Kidney epithelial cell (primary cell): ENCODE measurements at regions not wholly inside any gene's neighbourhood (a gene's known extent, or its start where the extent isn't known, plus 50 kb on each side); places are given as distances from the start of the nearest gene placed in this dataset.

Experiments
- DNase-seq: peaks from one replicate; pipeline ENCODE4 v3.0.0-alpha.2; 2010; ENCODE audit warnings: low read depth
- H3K27me3 ChIP-seq: 2 replicates; pipeline ENCODE4 v1.6.0; 2011; ENCODE audit warnings: low read length; ENCODE audit not compliant: control insufficient read depth, insufficient read depth
- H3K36me3 ChIP-seq: 2 replicates; pipeline ENCODE4 v1.5.1; 2011; ENCODE audit warnings: low read length; ENCODE audit not compliant: control insufficient read depth, insufficient read depth
- H3K4me3 ChIP-seq: 2 replicates; pipeline ENCODE4 v1.5.1; 2011; ENCODE audit warnings: low read depth, mild to moderate bottlenecking, control low read depth, low read length
- CTCF ChIP-seq: IDR thresholded peaks from 2 replicates; pipeline ENCODE4 v1.5.1; 2011; ENCODE audit warnings: mild to moderate bottlenecking, moderate library complexity, low read length, control low read depth, inconsistent platforms; ENCODE audit not compliant: insufficient read depth, poor library complexity, severe bottlenecking

GRCh38 chr5:2266641-2267240 is 384.0 kb upstream of the IRX4 start:
- no peak for TF ChIP-seq CTCF
- no peak for DNase-seq
- Histone ChIP-seq H3K27me3 (no peaks in the 10 kb centered on the region), H3K36me3 (no peaks in the 10 kb centered on the region), H3K4me3 (no peak overlapping the region)

GRCh38 chr5:2265341-2265740 is 382.6 kb upstream of the IRX4 start:
- H3K27me3 ChIP-seq = no peaks in the 10 kb centered on the region
- no peak for TF ChIP-seq CTCF
- no peaks in the 10 kb centered on the region for H3K36me3 ChIP-seq
- no peak overlapping the region for H3K4me3 ChIP-seq
- DNase-seq = no peak

- Histone ChIP-seq H3K4me3 (no peak overlapping the region), H3K27me3 (no peaks in the 10 kb centered on the region), H3K36me3 (no peaks in the 10 kb centered on the region)
- no peak for TF ChIP-seq CTCF
- DNase-seq = no peak
Observed at GRCh38 chr5:2263763-2264162, 381.0 kb upstream of the IRX4 start.

- Histone ChIP-seq H3K4me3 (no peak overlapping the region), H3K36me3 (no peaks in the 10 kb centered on the region), H3K27me3 (no peaks in the 10 kb centered on the region)
- no peak for DNase-seq
- TF ChIP-seq CTCF = no peak
Observed at GRCh38 chr5:2262620-2263019, 379.9 kb upstream of the IRX4 start.

GRCh38 chr5:2261004-2261703 is 378.4 kb upstream of the IRX4 start:
- Histone ChIP-seq H3K4me3 (no peak overlapping the region), H3K36me3 (no peaks in the 10 kb centered on the region), H3K27me3 (no peaks in the 10 kb centered on the region)
- no peak for DNase-seq
- TF ChIP-seq CTCF = no peak
